CD4-positive, alpha-beta T cell (primary cell): ENCODE measurements at regions not wholly inside any gene's neighbourhood (a gene's known extent, or its start where the extent isn't known, plus 50 kb on each side); places are given as distances from the start of the nearest gene placed in this dataset.

Experiments
- ATAC-seq: fragments of 200-7000 bp; cut with Tn5 transposase; one replicate; pipeline ENCODE4 v1.10.0; 2022; ENCODE audit warnings: mild to moderate bottlenecking; ENCODE audit not compliant: poor library complexity
- CTCF ChIA-PET: fragments of 350-600 bp; sonication (Branson Sonifier 250); formaldehyde crosslinking; loops from one replicate; lab custom pipeline; 2021; ENCODE audit warnings: antibody characterized with exemption, inconsistent platforms; lab: Charles Lee
- POLR2A ChIA-PET: fragments of 350-600 bp; sonication (Branson Sonifier 250); formaldehyde crosslinking; loops from one replicate; lab custom pipeline; 2021; ENCODE audit warnings: antibody characterized with exemption, inconsistent platforms; lab: Charles Lee
- DNase-seq, 14 experiments: peaks; one replicate each; pipeline ENCODE4 v3.0.0-alpha.2; 2013 to 2020; ENCODE audit warnings: mixed read lengths in 2 of 14
- H3K27ac ChIP-seq, 2 donors: one replicate each; pipeline versions ENCODE4 v1.5.1 to v1.7.0; 2013; ENCODE audit warnings: low read length in 2 of 2, low read depth in 1 of 2, mild to moderate bottlenecking in 1 of 2
- H3K27me3 ChIP-seq, 2 experiments: 1 replicate in 1 of 2; 2 replicates in 1 of 2; pipeline versions ENCODE4 v1.6.1 to v1.7.0; 2013; ENCODE audit warnings: low read length in 2 of 2, control low read depth in 1 of 2, mild to moderate bottlenecking in 1 of 2, moderate library complexity in 1 of 2; ENCODE audit not compliant: insufficient read depth in 2 of 2, control insufficient read depth in 1 of 2
- H3K36me3 ChIP-seq: one replicate; pipeline ENCODE4 v1.6.1; 2013; ENCODE audit warnings: low read length, control low read depth; ENCODE audit not compliant: insufficient read depth
- H3K4me1 ChIP-seq: one replicate; pipeline ENCODE4 v1.6.1; 2013; ENCODE audit warnings: low read length, control low read depth; ENCODE audit not compliant: insufficient read depth
- H3K4me3 ChIP-seq: one replicate; pipeline ENCODE4 v1.5.1; 2013; ENCODE audit warnings: mild to moderate bottlenecking, low read length, moderate library complexity
- H3K9me3 ChIP-seq, 2 experiments: 1 replicate in 1 of 2; 2 replicates in 1 of 2; pipeline versions ENCODE4 v1.6.1 to v1.7.0; 2013; ENCODE audit warnings: low read length in 2 of 2, mild to moderate bottlenecking in 2 of 2, control low read depth in 1 of 2, moderate library complexity in 1 of 2; ENCODE audit not compliant: control insufficient read depth in 1 of 2, insufficient read depth in 1 of 2
- H3K27ac Mint-ChIP-seq: one replicate; pipeline ENCODE4 v1.8.0; 2020; ENCODE audit warnings: mixed read lengths
- H3K27me3 Mint-ChIP-seq: one replicate; pipeline ENCODE4 v1.8.0; 2021; ENCODE audit warnings: mixed read lengths
- H3K36me3 Mint-ChIP-seq: one replicate; pipeline ENCODE4 v1.8.0; 2021; ENCODE audit warnings: low read depth, mixed read lengths
- H3K4me1 Mint-ChIP-seq: one replicate; pipeline ENCODE4 v1.8.0; 2021; ENCODE audit warnings: low read depth, mixed read lengths
- H3K4me3 Mint-ChIP-seq: one replicate; pipeline ENCODE4 v1.8.0; 2020; ENCODE audit warnings: mild to moderate bottlenecking, mixed read lengths
- H3K9me3 Mint-ChIP-seq: one replicate; pipeline ENCODE4 v1.8.0; 2020; ENCODE audit warnings: mixed read lengths
- intact Hi-C, 2 experiments: fragments of 100-400 bp; cut with DNase I in 1 of 2; cut with micrococcal nuclease in 1 of 2; formaldehyde crosslinking; loops; one replicate each; pipeline versions ENCODE4 v1.15.1 to v1.9.0; 2023 to 2025; cut with DNase I, micrococcal nuclease
- TF ChIP-seq, protein P1 (sequence below): fragments of 200-600 bp; IDR thresholded peaks from one replicate; pipeline ENCODE4 v1.8.0; 2022; ENCODE audit warnings: antibody characterized with exemption, mild to moderate bottlenecking

DNA sequence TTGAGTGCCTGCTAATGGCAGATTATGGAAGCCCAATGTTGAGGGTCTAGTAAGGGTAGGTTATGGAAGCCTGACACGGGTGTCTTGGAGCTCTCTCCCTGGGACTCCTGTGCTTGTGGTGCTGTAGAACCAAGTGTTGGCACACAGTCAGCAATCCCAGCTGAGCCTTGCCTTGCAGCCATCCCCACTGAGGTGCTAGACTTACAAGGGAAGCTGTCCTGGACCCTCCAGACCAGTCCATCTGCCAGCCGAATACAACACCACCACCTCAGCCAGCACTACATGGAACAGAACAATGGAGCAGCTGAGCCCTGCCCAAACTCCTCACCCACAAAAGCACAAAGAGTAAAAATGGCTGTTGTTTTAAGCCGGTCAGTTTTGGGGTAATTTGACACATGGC, 90.5 kb upstream of the DNAH5 start:
- ATAC-seq (no peak), DNase-seq (no peak)
- H3K4me3 ChIP-seq, result no peak overlapping the region
- TF ChIP-seq, protein P1, sequence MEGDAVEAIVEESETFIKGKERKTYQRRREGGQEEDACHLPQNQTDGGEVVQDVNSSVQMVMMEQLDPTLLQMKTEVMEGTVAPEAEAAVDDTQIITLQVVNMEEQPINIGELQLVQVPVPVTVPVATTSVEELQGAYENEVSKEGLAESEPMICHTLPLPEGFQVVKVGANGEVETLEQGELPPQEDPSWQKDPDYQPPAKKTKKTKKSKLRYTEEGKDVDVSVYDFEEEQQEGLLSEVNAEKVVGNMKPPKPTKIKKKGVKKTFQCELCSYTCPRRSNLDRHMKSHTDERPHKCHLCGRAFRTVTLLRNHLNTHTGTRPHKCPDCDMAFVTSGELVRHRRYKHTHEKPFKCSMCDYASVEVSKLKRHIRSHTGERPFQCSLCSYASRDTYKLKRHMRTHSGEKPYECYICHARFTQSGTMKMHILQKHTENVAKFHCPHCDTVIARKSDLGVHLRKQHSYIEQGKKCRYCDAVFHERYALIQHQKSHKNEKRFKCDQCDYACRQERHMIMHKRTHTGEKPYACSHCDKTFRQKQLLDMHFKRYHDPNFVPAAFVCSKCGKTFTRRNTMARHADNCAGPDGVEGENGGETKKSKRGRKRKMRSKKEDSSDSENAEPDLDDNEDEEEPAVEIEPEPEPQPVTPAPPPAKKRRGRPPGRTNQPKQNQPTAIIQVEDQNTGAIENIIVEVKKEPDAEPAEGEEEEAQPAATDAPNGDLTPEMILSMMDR, result no peak
- H3K36me3 ChIP-seq, result no peaks in the 10 kb centered on the region
- CTCF ChIA-PET, result no interaction called here
- no peak overlapping the region for H3K4me3 Mint-ChIP-seq
- no peaks in the 10 kb centered on the region for H3K27me3 ChIP-seq
- no peak overlapping the region for H3K27ac Mint-ChIP-seq
- peaks cover 50% of the 10 kb centered on the region for H3K27me3 Mint-ChIP-seq
- POLR2A ChIA-PET, result no interaction called here
- intact Hi-C loops, result no loop called here
- H3K9me3 ChIP-seq, result peaks cover 0 to 11% of the 10 kb centered on the region in 2 experiments
- peaks cover 14% of the 10 kb centered on the region for H3K4me1 Mint-ChIP-seq
- no peak overlapping the region for H3K27ac ChIP-seq
- no peaks in the 10 kb centered on the region for H3K4me1 ChIP-seq
- peaks cover 3% of the 10 kb centered on the region for H3K9me3 Mint-ChIP-seq
- H3K36me3 Mint-ChIP-seq, result no peaks in the 10 kb centered on the region

DNA sequence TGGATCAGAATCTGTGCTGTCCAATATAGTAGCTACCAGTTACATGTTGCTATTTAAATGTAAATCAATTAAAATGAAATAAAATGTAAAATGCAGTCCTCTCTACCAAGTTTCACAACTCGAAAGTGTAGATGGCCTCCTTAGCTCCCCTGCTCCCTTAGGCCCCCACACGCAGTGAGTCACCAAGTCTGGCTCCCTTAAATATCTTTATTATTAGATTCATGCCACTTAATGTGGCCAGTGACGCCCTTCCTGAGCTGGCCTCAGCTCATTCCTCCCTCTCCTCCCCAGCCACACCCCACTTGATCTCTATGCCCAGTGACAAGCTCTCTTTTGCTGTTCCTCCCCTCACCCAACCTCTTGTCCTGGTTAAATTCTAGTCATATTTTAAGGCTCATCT, 88.4 kb upstream of the DNAH5 start:
- DNase-seq (no peak), ATAC-seq (no peak)
- no peak overlapping the region for H3K27ac ChIP-seq
- no peaks in the 10 kb centered on the region for H3K36me3 ChIP-seq
- Mint-ChIP-seq H3K4me1 (peaks cover 14% of the 10 kb centered on the region), H3K27ac (no peak overlapping the region), H3K4me3 (no peak overlapping the region), H3K9me3 (peaks cover 3% of the 10 kb centered on the region), H3K36me3 (no peaks in the 10 kb centered on the region), H3K27me3 (peaks cover 44% of the 10 kb centered on the region)
- H3K9me3 ChIP-seq, result peaks cover 0 to 12% of the 10 kb centered on the region in 2 experiments
- ChIA-PET CTCF (no interaction called here), POLR2A (no interaction called here)
- H3K4me1 ChIP-seq, result no peaks in the 10 kb centered on the region
- H3K4me3 ChIP-seq, result no peak overlapping the region
- intact Hi-C loops, result no loop called here
- TF ChIP-seq, protein P1, result no peak
- no peaks in the 10 kb centered on the region for H3K27me3 ChIP-seq

- Histone ChIP-seq H3K9me3 (peaks cover 0 to 3% of the 10 kb centered on the region in 2 experiments), H3K4me3 (no peak overlapping the region), H3K36me3 (no peaks in the 10 kb centered on the region), H3K27ac (no peak overlapping the region), H3K27me3 (no peaks in the 10 kb centered on the region), H3K4me1 (no peaks in the 10 kb centered on the region)
- CTCF ChIA-PET, result no interaction called here
- DNase-seq, result no peak
- POLR2A ChIA-PET, result no interaction called here
- ATAC-seq, result no peak
- TF ChIP-seq, protein P1, result no peak
- intact Hi-C loops, result no loop called here
- H3K9me3 Mint-ChIP-seq, result peaks cover 3% of the 10 kb centered on the region
- peaks cover 16% of the 10 kb centered on the region for H3K27me3 Mint-ChIP-seq
- H3K4me1 Mint-ChIP-seq, result no peaks in the 10 kb centered on the region
- H3K36me3 Mint-ChIP-seq, result no peaks in the 10 kb centered on the region
- no peak overlapping the region for H3K4me3 Mint-ChIP-seq
- no peak overlapping the region for H3K27ac Mint-ChIP-seq
These were observed 84.6 kb upstream of the DNAH5 start for GRCh38 chr5:14028938-14029584.
